ENCODE measurements at regions not wholly inside any gene's neighbourhood (a gene's known extent, or its start where the extent isn't known, plus 50 kb on each side); places are given as distances from the start of the nearest gene placed in this dataset.

DNA sequence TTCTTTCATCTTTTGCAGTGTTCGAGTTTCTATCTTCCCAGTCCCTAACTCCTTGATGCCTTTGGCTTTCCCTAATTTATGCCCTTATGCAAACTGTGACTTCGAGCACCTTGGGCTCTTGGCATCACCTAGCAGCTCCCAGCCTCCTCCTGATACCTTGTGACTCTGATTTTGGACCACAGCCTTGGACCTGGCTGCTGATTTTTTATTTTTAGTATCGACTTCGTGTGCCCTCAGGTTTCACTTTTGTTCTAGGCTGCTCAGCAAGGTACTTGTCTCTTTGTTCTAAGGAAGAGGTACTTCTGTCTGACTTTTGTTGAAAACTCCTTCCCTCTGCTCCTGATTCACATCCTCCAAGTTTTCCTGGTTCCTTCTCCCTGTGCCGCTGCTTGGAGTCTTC is 69.6 kb upstream of the KCNK1 start:
- ChIA-PET POLR2A (no interaction called here), CTCF (no interaction called here)
- TF ChIP-seq, protein P1, sequence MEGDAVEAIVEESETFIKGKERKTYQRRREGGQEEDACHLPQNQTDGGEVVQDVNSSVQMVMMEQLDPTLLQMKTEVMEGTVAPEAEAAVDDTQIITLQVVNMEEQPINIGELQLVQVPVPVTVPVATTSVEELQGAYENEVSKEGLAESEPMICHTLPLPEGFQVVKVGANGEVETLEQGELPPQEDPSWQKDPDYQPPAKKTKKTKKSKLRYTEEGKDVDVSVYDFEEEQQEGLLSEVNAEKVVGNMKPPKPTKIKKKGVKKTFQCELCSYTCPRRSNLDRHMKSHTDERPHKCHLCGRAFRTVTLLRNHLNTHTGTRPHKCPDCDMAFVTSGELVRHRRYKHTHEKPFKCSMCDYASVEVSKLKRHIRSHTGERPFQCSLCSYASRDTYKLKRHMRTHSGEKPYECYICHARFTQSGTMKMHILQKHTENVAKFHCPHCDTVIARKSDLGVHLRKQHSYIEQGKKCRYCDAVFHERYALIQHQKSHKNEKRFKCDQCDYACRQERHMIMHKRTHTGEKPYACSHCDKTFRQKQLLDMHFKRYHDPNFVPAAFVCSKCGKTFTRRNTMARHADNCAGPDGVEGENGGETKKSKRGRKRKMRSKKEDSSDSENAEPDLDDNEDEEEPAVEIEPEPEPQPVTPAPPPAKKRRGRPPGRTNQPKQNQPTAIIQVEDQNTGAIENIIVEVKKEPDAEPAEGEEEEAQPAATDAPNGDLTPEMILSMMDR (IDR thresholded peaks at IDR 0.05; ENCODE audit: low read depth, low read length) = no peak

DNA sequence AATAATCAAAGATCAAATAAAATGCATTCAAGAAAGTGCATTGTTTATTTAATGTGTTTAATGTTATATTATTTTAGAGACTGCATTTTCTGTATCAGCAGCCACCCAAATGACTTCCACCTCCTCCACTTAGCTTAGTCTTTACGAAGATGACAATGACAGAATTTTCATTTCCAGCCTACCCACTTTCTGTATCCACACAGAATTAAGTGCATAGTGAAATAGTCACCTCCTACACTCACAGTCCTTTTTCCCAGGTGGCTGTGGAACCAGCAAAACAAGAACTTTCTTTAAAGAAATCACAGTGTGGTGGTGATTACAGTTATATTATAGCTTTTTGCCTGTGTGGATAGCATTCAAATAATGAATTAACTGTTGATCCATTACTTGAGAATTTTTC is 66.2 kb upstream of the KCNK1 start:
- TF ChIP-seq, protein P1 (IDR thresholded peaks at IDR 0.05; ENCODE audit: low read depth, low read length) = no peak
- ChIA-PET CTCF (no interaction called here), POLR2A (no interaction called here)
- Histone ChIP-seq H3K4me3 (ENCODE audit: low read depth, low read length) (no peak overlapping the region), H3K27me3 (ENCODE audit: control insufficient read depth, insufficient read depth, low read length) (no peaks in the 10 kb centered on the region), H3K9me3 (ENCODE audit: control insufficient read depth, insufficient read depth, low read length) (peaks cover 21% of the 10 kb centered on the region), H3K27ac (ENCODE audit: low read depth, low read length) (no peak overlapping the region)
- no peak for DNase-seq (ENCODE audit: low read depth, low spot score)

More for the DNA sequence above, 69.6 kb upstream of the KCNK1 start:
- Histone ChIP-seq H3K4me3 (ENCODE audit: low read depth, low read length) (no peak overlapping the region), H3K27me3 (ENCODE audit: control insufficient read depth, insufficient read depth, low read length) (no peaks in the 10 kb centered on the region), H3K9me3 (ENCODE audit: control insufficient read depth, insufficient read depth, low read length) (peaks cover 14% of the 10 kb centered on the region; the same call in 1 of the 2 replicates), H3K27ac (ENCODE audit: low read depth, low read length) (no peak overlapping the region)
- no peak for DNase-seq (ENCODE audit: low read depth, low spot score)

DNA sequence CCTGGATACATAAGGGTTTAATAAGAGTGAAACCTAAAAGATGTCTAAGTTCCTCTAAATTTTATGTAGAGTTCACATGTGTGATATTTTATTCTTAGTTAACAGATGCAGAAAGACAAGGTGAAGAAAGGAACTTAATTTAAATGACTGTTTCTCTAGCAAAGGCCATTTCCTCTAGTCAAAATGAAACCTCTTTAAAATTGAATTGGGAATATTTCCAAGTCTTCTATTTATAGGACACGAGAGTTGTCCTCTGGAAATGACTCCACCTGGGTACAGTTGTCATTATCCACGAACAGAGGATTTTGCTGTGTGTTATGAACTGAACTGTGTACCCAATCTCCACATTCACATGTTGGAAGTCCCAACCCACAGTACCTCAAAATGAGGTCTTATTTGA is 64.5 kb upstream of the KCNK1 start:
- no peaks in the 10 kb centered on the region for H3K27me3 ChIP-seq (ENCODE audit: control insufficient read depth, insufficient read depth, low read length)
- ChIA-PET CTCF (no interaction called here), POLR2A (no interaction called here)
- H3K4me3 ChIP-seq (ENCODE audit: low read depth, low read length) = no peak overlapping the region
- no peak for DNase-seq (ENCODE audit: low read depth, low spot score)
- TF ChIP-seq, protein P1 (IDR thresholded peaks at IDR 0.05; ENCODE audit: low read depth, low read length) = no peak
- H3K27ac ChIP-seq (ENCODE audit: low read depth, low read length) = no peak overlapping the region
- H3K9me3 ChIP-seq (ENCODE audit: control insufficient read depth, insufficient read depth, low read length) = peaks cover 15% of the 10 kb centered on the region

DNA sequence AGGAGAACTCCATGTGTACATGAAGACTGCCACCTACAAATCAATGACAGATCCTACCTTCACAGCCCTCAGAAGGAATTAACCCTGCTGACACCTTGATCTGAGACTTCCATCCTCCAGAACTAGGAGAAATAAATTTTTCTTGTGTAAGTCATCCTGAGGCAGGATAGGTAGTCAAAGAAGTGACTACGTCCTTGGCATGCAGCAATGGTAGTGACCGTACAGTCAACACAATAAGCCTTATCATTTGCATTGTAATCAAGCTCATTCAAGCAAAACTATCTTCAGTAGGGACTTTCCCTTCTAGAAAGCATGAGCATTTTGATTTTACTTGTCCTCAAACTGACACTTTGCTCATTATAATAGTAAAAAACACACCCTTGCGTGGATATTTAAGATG is 64.0 kb upstream of the KCNK1 start:
- Histone ChIP-seq H3K27ac (ENCODE audit: low read depth, low read length) (no peak overlapping the region), H3K4me3 (ENCODE audit: low read depth, low read length) (no peak overlapping the region), H3K27me3 (ENCODE audit: control insufficient read depth, insufficient read depth, low read length) (no peaks in the 10 kb centered on the region), H3K9me3 (ENCODE audit: control insufficient read depth, insufficient read depth, low read length) (peaks cover 11% of the 10 kb centered on the region)
- TF ChIP-seq, protein P1 (IDR thresholded peaks at IDR 0.05; ENCODE audit: low read depth, low read length) = no peak
- ChIA-PET POLR2A (no interaction called here), CTCF (no interaction called here)
- DNase-seq (ENCODE audit: low read depth, low spot score) = no peak

DNA sequence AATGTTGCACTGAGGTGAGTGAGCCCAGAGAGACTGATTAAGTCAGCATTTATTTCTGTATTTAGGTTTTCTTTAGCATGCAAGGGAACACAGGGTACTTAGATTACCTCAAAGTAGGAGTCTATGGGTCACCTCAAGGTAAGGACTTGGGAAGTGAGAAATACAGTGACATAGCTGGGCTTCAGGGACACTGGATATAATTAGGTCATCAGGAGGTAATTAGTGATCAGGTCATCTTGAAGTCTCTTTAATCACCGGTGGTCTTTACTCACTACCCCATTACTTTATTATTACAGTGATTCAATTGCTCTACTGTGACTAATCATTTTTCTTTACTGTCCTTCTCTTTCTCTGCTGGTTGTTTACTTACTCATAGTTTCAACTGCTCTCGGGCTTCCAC is 59.9 kb upstream of the KCNK1 start:
- ChIA-PET POLR2A (no interaction called here), CTCF (no interaction called here)
- Histone ChIP-seq H3K27me3 (ENCODE audit: control insufficient read depth, insufficient read depth, low read length) (no peaks in the 10 kb centered on the region), H3K9me3 (ENCODE audit: control insufficient read depth, insufficient read depth, low read length) (peaks cover 14% of the 10 kb centered on the region), H3K4me3 (ENCODE audit: low read depth, low read length) (no peak overlapping the region), H3K27ac (ENCODE audit: low read depth, low read length) (no peak overlapping the region)
- DNase-seq (ENCODE audit: low read depth, low spot score) = no peak
- TF ChIP-seq, protein P1 (IDR thresholded peaks at IDR 0.05; ENCODE audit: low read depth, low read length) = no peak

Data from AG04450 (cell line).